Upper lobe of left lung (tissue), 6 donors: ENCODE measurements at regions not wholly inside any gene's neighbourhood (a gene's known extent, or its start where the extent isn't known, plus 50 kb on each side); places are given as distances from the start of the nearest gene placed in this dataset.

Experiments
- ATAC-seq, 2 donors: fragments of 200-7000 bp; cut with Tn5 transposase; one replicate each; pipeline ENCODE4 v1.9.1; 2022; ENCODE audit warnings: mild to moderate bottlenecking in 2 of 2, moderate library complexity in 2 of 2; ENCODE audit not compliant: low FRiP score in 2 of 2
- DNase-seq, 2 donors: peaks; one replicate each; pipeline ENCODE4 v3.0.0-alpha.2; 2019 to 2020
- H3K27ac ChIP-seq, 4 donors: fragments of 200-600 bp; sonication (generic); one replicate each; pipeline ENCODE4 v1.5.1; 2016 to 2019
- H3K27me3 ChIP-seq, 4 donors: fragments of 200-600 bp; sonication (generic); one replicate each; pipeline ENCODE4 v1.5.1; 2017 to 2019
- H3K36me3 ChIP-seq, 4 donors: fragments of 200-600 bp; sonication (generic); one replicate each; pipeline ENCODE4 v1.5.1; 2016 to 2019
- H3K4me1 ChIP-seq, 4 donors: fragments of 200-600 bp; sonication (generic); one replicate each; pipeline ENCODE4 v1.5.1; 2018 to 2019
- H3K4me3 ChIP-seq, 4 donors: fragments of 200-600 bp; sonication (generic); one replicate each; pipeline ENCODE4 v1.5.1; 2017 to 2019; ENCODE audit warnings: mild to moderate bottlenecking in 2 of 4, moderate library complexity in 1 of 4
- H3K9me3 ChIP-seq, 4 donors: fragments of 200-600 bp; sonication (generic); one replicate each; pipeline ENCODE4 v1.5.1; 2018 to 2019
- CTCF ChIP-seq, 6 experiments: fragments of 450-650 bp in 4 of 6; fragments of 200-600 bp in 2 of 6; sonication (generic) in 2 of 6; IDR thresholded peaks; one replicate each; pipeline ENCODE4 v1.5.1; 2016 to 2019; ENCODE audit warnings: antibody characterized with exemption in 6 of 6
- EP300 ChIP-seq, 4 donors: sonication (generic); formaldehyde crosslinking; IDR thresholded peaks; one replicate each; pipeline ENCODE4 v1.5.1; 2017; ENCODE audit warnings: antibody characterized with exemption in 4 of 4, control low read depth in 2 of 4
- POLR2A ChIP-seq, 4 donors: fragments of 450-650 bp; IDR thresholded peaks; one replicate each; pipeline ENCODE4 v1.5.1; 2016 to 2017; ENCODE audit warnings: antibody characterized with exemption in 4 of 4, mild to moderate bottlenecking in 2 of 4
- POLR2AphosphoS5 ChIP-seq, 2 donors: sonication (generic); formaldehyde crosslinking; IDR thresholded peaks; one replicate each; pipeline ENCODE4 v1.5.1; 2017; ENCODE audit warnings: antibody characterized with exemption in 2 of 2
- WGBS, 2 donors: methylation state at CpG; one replicate each; pipeline ENCODE4 v1.1.5; 2017 to 2018; 5-methylcytosine and 5-hydroxymethylcytosine counted together
- donor health status: DM: no; HTN: no; CAD: no; lungs with moderate emphysema.
- donor health status: DM: no; HTN: yes; CAD: no; lungs with severe emphysema.

GRCh38 chr10:10205906-10206305 is 811.8 kb upstream of the CELF2 start:
- Histone ChIP-seq H3K36me3 (no peaks in the 10 kb centered on the region), H3K27ac (no peak overlapping the region), H3K27me3 (no peaks in the 10 kb centered on the region), H3K9me3 (peaks cover 0 to 11% (median 7%) of the 10 kb centered on the region in 4 donors), H3K4me1 (no peaks in the 10 kb centered on the region), H3K4me3 (no peak overlapping the region)
- WGBS, 2 donors: 63 to 76% methylated on average over 2 of the region's 2 CpGs
- ATAC-seq (no peak), DNase-seq (no peak)
- no peak for TF ChIP-seq EP300 (IDR thresholded peaks at IDR 0.05)

DNA sequence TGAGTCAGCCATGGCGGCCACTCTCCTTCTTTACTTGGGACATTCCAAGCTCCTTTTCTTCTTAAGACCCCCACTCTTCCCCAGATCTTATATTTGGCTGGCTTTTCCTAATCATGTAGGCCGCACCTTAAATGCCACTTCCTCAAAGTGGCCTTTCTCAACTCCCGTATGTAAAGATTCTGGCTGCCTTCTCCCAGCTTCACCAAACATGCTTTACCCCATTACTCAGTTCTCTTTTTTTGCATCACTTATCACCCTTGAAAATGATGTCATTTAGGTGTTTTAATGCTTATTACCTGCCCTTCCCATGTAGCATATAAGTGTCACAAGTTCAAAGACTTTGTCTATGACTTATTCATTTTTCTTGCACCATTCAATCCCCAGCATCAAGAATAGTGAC is 810.1 kb upstream of the CELF2 start:
- H3K36me3 ChIP-seq: no peaks in the 10 kb centered on the region
- no peak for TF ChIP-seq POLR2AphosphoS5 (IDR thresholded peaks at IDR 0.05)
- TF ChIP-seq POLR2A (IDR thresholded peaks at IDR 0.05): no peak
- TF ChIP-seq CTCF (IDR thresholded peaks at IDR 0.05): no peak
- no peak for TF ChIP-seq EP300 (IDR thresholded peaks at IDR 0.05)
- no peak for ATAC-seq
- H3K4me1 ChIP-seq: no peaks in the 10 kb centered on the region
- 88 to 89% methylated on average over 2 to 3 of the region's 3 CpGs for WGBS, 2 donors
- H3K4me3 ChIP-seq: no peak overlapping the region
- H3K9me3 ChIP-seq: peaks cover 0 to 11% (median 7%) of the 10 kb centered on the region in 4 donors
- DNase-seq: no peak
- no peak overlapping the region for H3K27ac ChIP-seq
- H3K27me3 ChIP-seq: no peaks in the 10 kb centered on the region

GRCh38 chr10:10208196-10208595 is 809.5 kb upstream of the CELF2 start:
- peaks cover 0 to 11% (median 7%) of the 10 kb centered on the region in 4 donors for H3K9me3 ChIP-seq
- no peak overlapping the region for H3K4me3 ChIP-seq
- no peak overlapping the region for H3K27ac ChIP-seq
- no peaks in the 10 kb centered on the region for H3K4me1 ChIP-seq
- no peak for DNase-seq
- H3K27me3 ChIP-seq: no peaks in the 10 kb centered on the region
- TF ChIP-seq POLR2AphosphoS5 (IDR thresholded peaks at IDR 0.05) (no peak), POLR2A (IDR thresholded peaks at IDR 0.05) (no peak), CTCF (IDR thresholded peaks at IDR 0.05) (no peak), EP300 (IDR thresholded peaks at IDR 0.05) (no peak)
- no peaks in the 10 kb centered on the region for H3K36me3 ChIP-seq
- WGBS, 2 donors: 64 to 66% methylated on average over 4 of the region's 4 CpGs
- ATAC-seq: peak in 1 of 2 donors; percentile 14

DNA sequence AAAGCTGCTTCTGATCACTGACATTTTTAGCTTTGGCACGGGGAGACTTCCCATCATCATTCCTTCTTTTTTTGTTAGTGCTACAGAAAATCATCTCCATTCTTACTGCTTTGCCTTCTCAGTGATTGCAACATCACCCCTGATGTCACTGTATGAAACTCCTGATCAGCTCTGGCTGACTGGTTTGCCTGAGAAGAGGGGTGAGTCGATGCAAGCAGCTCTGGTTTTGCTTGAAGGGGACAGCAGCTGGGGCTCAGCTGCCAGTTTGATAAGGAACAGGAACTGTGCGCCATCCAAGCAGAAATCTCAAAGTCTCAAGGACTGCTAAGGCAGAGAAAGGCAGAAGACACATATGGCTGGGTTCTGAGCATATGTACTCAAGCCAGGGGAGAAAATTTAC is 808.5 kb upstream of the CELF2 start:
- H3K36me3 ChIP-seq: no peaks in the 10 kb centered on the region
- TF ChIP-seq POLR2A (IDR thresholded peaks at IDR 0.05): no peak
- TF ChIP-seq EP300 (IDR thresholded peaks at IDR 0.05): no peak
- TF ChIP-seq POLR2AphosphoS5 (IDR thresholded peaks at IDR 0.05): no peak
- TF ChIP-seq CTCF (IDR thresholded peaks at IDR 0.05): no peak
- WGBS, 2 donors: 41 to 43% methylated on average over 3 of the region's 3 CpGs
- no peak overlapping the region for H3K27ac ChIP-seq
- H3K4me1 ChIP-seq: no peaks in the 10 kb centered on the region
- peak in 1 of 2 donors; percentile 78 for ATAC-seq
- H3K4me3 ChIP-seq: no peak overlapping the region
- H3K27me3 ChIP-seq: no peaks in the 10 kb centered on the region
- peaks cover 0 to 5% (median 3%) of the 10 kb centered on the region in 4 donors for H3K9me3 ChIP-seq
- no peak for DNase-seq

- H3K4me3 ChIP-seq: no peak overlapping the region
- TF ChIP-seq EP300 (IDR thresholded peaks at IDR 0.05) (no peak), POLR2AphosphoS5 (IDR thresholded peaks at IDR 0.05) (no peak), CTCF (IDR thresholded peaks at IDR 0.05) (no peak), POLR2A (IDR thresholded peaks at IDR 0.05) (no peak)
- H3K9me3 ChIP-seq: no peaks in the 10 kb centered on the region
- no peaks in the 10 kb centered on the region for H3K27me3 ChIP-seq
- H3K4me1 ChIP-seq: no peaks in the 10 kb centered on the region
- H3K36me3 ChIP-seq: no peaks in the 10 kb centered on the region
- H3K27ac ChIP-seq: no peak overlapping the region
- DNase-seq: no peak
- ATAC-seq: no peak
Observed at GRCh38 chr10:10211409-10211808, 806.3 kb upstream of the CELF2 start.
